HuH-7.5 (cell line): ENCODE measurements at regions not wholly inside any gene's neighbourhood (a gene's known extent, or its start where the extent isn't known, plus 50 kb on each side); places are given as distances from the start of the nearest gene placed in this dataset.
"Not testable (repeated sequence)": the region's sequence is repeated elsewhere in the genome, so short reads cannot be mapped to it uniquely, and the experiment has no call there.

Experiments
- DNase-seq: peaks from one replicate; pipeline ENCODE4 v3.0.0; 2011; ENCODE audit warnings: low spot score

DNA sequence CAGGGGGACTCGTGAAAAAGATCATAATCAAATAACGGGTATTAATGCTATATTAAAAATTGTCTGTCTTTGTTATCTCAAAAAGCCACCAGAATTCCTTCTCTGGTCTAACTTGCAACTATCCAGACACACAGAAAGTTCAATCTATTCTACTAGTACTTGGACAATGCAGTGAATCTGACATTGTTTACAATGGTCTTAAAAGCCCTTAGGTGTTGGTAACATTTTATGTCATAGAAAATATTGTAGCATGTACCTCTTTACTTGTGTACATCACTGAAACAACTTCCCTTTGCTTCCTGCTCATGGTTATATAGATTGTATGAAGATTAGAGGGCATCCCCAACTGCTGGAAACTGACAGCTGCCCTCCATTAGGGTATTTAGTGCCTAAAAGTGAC, 71.1 kb upstream of the PPP3CA start:
- DNase-seq = no peak

DNA sequence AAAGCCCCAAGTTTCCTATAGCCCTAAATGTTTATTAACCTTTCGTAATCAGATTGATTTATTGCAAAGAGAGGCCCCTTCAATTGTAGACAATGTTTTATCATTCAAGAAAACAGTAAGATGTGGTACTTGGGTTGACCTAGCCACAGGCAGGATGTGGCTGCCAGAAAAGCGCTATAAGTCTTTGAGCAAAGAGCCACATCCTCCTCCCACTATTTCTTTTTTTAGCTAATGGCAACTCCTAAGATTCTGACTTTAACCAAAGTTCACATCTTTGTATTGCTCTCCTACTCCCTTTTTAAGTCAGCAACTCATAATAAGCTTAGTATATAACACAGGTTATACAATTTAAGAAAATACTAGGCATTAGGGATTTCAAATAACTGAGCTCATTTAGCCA, 70.7 kb upstream of the PPP3CA start:
- no peak for DNase-seq

DNA sequence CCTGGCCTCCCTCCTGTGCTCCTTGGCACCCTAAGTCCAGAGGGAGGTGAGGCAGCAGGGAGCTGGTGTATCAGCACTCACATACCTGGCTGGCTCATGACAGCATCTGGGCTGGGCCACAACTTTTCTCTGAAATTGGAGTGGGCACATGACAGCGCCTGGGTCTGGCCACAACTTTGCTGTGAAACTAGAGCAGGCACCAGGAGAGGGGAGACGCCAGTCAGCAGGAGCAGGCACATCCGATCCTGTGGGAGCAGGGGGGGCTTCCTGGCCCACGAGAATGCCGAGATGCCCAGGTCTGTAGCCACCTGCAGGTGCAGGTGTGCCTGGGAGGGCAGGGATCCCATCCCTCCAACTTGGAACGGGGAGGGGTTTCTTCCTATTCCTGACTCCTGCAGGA, 69.7 kb upstream of the PPP3CA start:
- DNase-seq = no peak

DNA sequence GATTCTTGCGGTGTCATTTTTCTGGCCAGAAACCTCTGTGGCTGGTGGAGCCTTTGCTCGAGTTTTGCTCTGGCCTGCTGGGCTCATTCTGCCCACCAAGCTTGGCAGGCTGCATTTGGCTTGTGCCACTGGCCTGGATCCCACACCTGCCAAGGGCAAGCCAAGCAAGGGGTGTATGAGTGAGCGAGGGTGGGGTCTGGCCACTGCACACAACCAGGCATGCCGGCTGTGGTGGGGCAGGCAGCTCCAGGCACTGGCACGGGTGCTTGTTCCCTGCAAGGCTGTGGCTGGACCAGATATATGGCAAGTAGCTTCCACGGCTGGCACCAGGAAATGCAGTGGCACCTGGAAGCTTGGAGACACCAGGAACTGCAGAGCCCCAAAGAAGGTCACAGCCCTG, 68.6 kb upstream of the PPP3CA start:
- DNase-seq = no peak

DNA sequence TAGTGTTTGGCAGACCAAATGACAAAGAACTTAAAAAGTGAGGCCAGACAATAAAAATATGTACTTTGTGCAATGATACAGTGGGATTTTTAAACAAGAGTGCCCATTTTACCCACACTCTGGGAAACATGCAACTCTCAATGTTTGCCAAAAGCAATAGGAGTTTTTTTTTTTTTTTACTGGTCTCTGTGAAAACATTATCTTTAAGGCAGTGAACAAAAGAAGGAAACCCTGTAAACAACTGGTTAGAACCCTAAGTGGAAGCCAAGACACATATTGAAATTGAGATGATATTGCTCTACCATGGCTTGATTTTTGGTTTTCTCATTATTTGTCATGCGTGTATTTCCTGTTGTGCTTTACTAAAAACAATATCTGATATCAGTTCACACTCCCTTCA, 67.2 kb upstream of the PPP3CA start:
- no peak for DNase-seq

DNA sequence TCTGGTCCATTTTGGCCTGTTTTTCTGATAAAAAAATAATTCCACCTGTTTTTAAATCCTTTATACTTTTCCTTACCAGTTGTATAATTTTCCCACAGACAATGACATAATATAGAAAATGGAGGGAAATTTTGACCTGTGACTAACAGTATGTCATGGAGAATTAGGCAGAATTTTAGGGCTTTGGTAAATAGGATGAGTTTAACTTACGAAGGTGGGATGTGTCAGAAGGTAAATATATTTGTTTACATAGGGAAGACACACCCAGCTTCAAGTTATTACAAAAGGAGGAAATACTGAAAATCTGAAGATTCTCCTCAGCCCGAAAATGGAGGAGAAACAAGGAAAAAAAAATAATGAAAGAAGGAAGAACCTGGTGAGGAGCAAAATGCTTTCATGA, 64.6 kb upstream of the PPP3CA start:
- no peak for DNase-seq

DNA sequence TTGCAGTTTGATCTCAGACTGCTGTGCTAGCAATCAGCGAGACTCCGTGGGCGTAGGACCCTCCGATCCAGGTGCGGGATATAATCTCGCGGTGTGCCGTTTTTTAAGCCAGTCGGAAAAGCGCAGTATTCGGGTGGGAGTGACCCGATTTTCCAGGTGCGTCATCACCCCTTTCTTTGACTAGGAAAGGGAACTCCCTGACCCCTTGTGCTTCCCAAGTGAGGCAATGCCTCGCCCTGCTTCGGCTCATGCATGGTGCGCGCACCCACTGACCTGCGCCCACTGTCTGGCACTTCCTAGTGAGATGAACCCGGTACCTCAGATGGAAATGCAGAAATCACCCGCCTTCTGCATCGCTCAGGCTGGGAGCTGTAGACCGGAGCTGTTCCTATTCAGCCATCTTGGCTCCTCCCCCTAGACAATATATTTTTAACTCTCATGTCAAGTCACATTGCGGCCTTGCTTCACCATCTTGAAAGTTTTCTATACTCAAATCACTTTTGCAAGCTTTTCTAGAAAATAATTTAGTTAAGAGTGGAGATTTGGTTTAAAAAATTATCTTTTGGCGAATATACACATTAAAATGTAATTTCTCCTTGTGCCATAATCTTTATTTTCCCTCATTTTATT, 64.1 kb upstream of the PPP3CA start:
- DNase-seq = not testable (repeated sequence)

DNA sequence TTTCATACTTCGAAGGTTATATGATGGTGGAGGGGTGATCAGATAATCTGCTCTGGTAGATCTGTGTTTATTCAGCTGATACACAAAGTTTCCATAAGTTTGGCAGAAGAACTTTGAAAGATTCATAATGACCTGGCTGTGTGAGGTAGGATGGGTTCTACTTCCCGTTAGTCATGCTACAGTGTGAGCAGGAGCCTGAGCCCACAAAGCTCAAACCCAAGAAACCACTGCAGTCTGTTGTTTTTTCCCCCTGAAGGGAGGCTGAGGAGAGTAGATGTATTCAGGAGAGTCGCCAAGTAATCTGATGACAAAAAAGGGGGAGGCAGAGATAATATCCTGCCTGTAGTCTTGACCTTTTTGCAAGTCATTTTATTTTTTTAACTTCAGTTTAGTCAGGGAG, 52.8 kb upstream of the PPP3CA start:
- no peak for DNase-seq

DNA sequence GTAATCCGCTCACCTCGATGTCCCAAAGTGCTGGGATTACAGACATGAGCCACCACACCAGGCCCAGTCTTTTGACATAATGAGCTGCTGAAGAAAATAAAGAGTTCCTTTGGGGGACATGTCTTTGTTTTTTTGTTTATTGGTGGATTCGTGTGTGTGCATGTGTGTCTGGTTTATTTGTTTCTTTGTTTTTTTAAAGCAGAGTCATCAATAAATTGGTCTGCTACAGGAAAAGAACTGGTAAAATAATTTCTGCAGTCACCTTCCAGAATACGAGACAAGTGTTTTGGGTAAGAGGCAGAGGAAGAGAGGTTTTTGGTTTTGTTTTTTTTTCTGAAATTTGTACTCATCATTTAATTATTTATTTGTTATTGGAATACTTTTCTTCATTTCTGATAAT, 51.5 kb upstream of the PPP3CA start:
- DNase-seq = no peak
